ENCODE measurements at regions not wholly inside any gene's neighbourhood (a gene's known extent, or its start where the extent isn't known, plus 50 kb on each side); places are given as distances from the start of the nearest gene placed in this dataset.
A peak's percentile ranks its signal among the peaks of the same experiment; 100 is the strongest.
"Not testable (repeated sequence)": the region's sequence is repeated elsewhere in the genome, so short reads cannot be mapped to it uniquely, and the experiment has no call there.

DNA sequence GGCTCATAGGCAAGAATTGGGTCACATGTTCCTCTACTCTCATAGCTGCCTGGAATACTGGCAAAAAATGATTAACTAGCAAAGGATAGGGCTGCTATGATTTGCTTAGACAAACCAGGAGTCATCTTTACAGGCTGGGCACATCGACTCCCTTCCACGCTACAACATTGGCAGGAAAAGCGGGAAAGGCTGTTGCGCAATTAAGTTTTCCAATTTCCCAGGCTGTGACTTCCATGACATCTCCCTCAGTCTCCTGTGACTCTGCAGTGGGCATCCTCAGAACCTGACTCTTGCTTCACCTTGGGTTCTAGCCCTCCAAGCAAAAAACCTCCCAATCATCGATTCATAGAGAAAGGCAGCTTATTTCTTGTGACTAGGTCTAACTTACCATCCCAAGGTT, 184.5 kb upstream of the E2F7 start:
- DNase-seq = no peak

DNA sequence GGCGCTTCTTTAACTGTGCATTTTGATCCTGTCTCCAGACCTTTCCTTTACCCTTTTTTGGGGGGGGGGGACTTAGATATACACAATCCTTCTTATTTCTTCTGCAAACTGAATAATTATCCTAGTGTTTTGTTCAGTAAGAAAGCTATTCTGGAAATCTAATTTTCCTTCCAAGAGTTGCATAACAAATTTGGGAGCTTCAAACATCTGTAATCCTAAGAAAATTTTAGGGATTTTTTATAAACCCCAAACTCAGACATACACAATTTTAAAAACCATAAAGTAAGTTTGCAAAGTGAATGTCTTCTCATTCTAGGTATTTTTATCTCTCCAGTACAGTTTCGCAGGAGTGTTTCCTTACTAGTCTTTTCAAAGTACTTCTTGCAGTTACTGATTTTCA, 182.7 kb upstream of the E2F7 start:
- no peak for DNase-seq

DNA sequence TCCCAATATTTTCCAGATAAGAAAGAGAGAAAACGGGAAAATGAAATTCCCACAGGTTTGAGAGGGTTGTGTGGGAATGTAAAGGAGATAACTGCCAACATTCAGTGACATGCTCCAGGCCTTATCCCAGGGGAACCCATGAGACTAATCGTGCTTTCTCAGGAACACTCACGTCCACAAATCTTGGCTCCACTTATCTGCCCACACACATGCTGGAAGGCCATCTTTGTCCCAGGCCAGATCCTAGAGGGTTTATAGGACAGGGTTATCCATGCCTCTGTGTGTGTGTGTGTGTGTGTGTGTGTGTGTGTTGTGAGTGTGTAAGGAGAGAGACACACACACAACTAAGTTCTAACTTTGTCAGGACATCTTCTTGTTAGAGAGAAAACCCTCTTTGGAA, 182.2 kb upstream of the E2F7 start:
- DNase-seq = no peak

DNA sequence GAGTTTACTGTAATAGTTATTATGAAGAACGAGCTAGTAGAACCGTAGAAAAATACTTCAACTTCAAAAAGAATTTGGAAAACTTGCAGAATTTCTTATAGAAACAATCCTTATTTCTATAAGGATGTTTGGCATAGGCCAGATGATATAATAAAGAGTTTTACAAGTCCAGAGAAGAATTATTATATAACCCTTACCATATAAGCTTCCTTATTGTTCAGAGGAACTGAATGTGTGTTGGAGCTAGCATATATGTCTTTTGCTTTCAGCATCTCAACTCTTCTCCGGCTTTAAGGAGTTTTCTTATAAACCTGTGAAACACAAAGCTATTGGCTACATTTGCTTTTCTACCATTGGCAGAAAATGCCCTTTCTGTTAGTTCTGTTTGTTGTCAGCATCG, 178.0 kb upstream of the E2F7 start:
- no peak for DNase-seq

DNA sequence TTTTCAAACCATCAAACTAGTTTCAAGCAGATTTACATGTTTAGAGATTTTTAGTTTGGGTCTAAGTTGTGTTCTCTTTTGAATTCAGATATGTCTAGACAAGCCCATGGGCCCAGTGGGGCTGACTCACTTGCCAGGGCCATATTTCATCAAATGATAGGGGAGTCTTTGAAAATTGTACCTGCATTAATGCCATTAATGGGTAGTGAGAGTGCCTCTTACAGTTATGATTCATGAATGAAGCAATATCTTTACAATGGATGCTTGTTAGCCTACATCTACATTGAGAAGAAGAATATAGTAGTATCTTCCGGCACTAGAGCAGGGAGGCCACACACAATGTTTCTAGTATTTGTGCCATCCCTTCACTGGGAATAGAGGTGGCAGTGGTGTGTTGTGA, 174.2 kb upstream of the E2F7 start:
- no peak for DNase-seq

DNA sequence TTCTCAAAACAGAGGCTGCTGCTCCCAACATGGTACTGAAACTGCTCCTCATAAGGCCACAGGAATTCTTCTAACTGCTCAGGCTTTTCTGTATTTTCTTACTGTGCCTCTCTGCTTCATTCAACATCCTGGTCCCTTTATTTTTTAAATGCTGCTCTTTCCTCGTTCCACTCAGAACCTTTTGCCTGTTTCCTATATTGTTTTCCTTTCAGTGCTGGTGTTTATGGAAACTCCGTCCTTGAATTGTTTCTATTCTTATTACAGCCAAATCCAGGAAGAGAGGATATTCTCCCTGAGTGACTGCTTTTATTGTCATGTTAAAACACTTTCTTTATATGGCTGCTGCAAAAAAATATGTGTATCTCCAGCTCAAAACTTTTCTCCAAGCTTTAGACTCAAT, 173.0 kb upstream of the E2F7 start:
- no peak for DNase-seq

DNA sequence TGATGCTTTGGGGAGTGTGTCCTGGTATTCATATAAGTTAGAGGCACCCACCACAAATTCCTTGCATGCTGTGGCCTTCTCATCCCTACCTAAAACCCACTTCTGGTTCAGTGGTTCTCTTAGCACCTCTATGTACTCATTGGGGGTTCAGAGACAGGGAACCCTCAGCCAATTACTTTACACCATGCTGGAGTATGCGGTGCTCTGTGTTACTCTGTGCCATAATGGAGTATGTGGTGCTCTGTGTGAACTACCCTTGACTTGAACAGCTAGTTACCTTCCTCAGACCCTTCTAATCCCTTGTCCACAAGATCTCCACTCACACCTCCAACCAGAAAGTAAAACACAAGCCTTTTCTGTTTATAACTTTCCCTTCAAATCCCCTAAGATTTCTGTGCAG, 172.5 kb upstream of the E2F7 start:
- DNase-seq = no peak

DNA sequence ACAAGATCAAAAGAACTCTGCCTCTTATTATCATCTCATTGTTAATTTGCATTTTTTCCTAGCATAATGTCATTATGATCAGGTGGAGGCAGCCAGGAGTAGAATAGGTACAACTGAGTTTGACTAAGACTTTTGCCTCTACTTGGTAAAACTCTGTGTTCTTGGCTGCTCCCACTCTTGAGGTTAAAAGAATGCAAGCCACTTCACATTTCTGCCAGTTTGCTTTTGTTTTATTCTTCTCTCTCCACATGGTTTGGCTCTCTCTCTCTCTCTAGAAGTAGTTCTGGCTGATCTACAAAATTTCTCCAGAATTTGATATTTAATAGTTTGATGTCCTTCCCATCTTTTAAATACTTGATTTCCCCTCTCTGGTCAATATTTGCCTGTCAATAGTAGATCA, 170.7 kb upstream of the E2F7 start:
- DNase-seq = no peak

DNA sequence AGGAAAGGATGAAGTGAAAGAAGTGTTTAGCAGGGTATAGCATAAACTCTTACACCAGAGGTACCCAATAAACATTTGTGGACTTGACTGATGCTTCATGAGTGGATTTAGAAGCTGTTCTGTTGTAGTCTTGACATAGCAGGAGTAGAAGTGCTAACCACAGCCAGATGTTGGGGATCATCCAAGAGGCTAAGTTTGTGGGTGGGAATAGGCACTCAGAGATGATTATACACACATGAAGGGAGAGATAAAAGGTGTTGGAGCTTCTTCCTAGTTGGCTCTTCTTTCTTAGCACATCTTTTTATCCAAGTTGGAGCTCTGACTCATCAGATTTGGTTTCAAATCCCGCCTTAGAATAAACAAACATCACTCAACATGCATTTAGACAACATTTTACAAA, 166.7 kb upstream of the E2F7 start:
- DNase-seq = no peak

DNA sequence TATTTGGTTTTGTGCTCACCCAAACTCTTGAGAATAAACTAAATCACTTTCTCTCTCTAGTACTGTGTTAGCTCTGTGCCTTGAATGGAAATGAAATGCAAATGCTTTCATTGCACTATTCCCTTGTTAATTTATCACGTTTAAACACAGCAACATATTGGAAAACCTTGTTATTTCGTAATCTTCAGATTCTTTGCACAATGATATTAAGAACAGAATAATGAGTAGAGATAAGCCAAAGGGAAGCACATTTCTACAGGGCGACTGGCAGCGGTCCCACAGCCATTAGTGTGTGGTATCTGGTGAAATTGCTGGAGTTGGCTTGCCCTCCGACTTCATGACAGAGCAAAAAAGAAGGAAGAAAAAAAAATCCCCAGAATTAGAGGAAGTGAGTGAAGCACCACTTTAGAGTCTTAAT, 166.1 kb upstream of the E2F7 start:
- no peak for DNase-seq

DNA sequence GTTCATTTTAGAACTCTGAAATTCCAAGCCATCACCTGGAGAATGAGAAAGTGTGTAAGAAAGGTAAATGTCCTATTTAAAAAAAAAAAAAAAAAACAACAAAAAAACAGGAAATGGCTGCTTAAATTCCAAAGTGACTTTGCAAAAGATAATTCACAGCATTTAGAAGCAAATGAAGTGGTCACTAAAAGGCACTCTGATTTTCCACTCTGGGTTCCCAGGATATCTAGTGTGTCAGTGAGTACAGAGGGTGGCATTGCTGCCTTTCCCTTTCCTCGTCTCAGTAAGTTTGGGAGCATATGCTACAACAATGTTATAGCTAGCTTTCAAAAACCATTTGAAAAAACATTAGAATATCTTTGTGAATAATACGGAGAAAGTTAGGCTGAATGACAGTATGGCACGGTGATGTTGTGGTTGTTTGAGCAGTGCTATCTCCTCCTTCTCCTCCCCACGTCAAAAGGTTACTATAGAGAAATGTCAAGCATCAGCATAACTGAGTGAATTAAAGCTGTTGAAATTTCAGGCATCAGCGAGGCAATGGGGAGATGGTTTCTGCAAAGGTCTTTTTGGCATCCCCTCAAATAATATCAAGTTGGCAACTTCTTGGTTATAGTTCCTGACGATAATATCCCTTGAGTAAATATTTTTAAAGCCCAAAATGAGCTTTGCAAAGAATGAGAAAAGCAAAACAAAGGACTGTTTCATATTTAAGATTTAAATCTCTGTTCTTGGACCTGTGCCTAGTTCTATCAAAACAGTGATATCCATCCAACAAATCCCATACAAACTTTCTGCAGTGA, 164.5 kb upstream of the E2F7 start:
- DNase-seq = no peak

DNA sequence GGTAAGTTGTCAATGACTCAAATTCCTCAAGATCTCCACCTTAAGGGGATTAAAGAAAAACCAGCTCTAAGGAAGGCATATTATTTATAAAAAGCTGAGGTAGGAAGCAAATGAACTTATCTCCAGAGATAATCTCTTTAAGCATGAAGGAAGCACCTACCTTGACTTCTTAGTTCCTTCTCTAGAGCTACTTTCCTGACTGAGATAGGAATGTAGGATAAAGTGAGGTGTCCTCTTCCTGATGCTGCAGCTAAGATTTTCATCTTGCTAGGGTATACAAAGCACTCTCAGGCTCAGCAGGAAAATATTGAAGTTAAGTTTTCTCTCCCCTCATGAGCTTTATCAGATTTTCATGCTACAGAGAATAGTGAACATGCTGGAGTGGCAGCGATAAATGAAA, 163.0 kb upstream of the E2F7 start:
- DNase-seq = no peak

DNA sequence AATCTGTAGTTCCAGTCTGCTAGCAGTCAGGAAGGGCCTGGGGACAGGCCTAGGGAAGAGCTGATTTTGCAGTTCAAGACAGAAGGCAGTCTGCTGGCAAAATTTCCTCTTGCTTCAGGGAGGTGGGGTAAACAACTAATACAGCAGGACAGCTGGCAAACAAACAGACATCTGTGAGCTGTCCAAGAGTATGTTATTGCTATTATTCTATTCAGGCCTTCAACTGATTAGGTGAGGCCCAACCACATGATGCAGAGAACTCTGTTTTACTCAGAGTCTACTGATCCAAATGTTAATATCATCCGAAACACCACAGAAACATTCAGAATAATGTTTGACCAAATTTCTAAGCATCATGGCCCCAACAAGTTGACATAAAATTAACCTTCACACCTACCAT, 161.0 kb upstream of the E2F7 start:
- DNase-seq = peak; percentile 9

DNA sequence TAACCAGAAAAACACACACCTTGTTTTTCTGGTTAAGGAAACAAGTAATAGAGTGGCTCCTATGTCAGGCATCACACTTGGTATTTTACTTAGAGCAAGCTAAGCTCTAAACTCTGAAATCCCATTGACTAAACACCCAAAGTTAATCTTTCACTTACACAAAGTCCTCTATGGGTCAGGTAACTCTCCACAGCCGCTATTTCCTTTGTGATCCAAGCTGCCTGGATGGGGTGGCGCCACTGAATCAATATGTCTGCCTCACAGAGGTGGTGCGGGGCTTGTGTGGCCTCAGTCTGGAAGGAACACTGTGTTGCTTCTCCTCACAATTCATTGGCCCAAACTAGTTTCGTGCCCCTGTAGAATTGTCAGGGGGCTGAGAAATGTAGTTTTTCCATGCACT, 160.0 kb upstream of the E2F7 start:
- no peak for DNase-seq

DNA sequence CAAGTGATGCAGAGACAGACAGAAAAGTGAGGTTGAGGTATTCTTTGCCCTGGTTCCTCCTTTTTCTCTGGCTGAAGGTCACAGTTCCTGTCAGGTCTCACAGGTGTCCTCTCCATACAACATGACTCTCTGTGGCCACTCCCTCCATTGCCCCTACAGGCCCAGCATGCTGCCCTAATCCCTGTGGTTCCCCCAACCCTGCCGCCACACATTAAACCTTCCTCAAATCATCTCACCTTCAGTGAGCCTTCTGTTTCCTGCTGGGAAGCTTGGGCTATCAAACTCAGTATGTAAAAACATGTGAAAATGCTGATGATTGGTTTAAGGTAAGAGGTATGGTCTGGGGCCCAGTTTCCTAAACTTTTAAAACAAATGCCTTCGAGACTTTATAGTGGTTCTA, 159.0 kb upstream of the E2F7 start:
- no peak for DNase-seq

DNA sequence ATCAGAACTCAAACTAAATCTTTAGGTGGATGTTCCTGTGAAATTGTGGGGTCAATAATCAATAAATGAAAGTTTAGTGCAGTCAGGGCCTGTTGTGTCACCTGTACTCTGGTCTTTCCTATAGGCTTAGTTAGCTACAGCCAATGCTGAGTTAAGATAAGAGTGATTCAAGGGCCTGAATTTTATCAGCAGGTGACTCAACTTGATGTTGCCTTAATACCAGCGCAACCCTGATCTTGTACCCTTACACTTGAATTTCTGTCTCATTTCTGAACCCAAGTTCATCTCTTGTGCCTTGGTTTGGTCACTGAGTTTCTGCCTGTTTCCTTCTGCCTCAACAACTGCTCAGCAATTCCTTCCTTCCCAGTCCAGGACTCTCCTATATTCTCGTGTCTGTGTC, 157.0 kb upstream of the E2F7 start:
- no peak for DNase-seq

DNA sequence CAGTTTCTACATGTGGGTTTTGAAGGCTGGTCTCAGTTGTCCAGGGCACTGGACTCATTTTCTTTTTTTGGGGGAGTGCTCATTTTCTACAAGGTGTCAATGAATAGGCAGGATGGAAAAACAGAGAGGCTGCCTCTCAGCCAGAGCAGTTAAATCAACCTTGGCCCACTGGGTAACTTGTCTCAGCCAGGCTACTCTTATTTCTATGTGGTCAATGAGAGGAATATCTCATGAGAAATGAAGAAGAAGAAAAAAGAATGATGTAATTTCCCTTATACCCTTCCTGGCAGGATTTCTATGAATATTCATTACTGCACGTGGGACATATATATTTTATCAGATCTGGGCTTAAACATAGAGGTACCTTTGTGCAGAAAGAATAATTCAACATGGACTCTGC, 155.2 kb upstream of the E2F7 start:
- no peak for DNase-seq

DNA sequence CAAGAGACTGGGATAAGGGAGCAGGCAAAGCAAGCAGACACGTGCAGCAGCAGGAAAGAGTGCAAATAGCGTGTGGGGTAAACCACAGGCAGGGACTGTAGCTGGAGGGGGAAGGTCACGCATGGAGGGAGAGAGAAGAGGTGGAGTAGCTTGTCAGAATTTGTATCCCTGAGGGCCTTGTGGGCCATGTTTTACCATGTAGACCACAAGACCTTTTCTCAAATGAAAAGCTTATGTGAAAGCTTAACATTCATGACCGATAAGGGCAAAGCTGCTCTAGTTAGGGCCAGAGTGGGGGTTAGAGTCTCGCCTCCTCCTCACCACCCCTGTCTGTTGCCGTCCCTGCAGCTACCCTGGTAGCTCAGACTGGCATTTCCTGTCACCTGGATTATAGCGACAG, 152.9 kb upstream of the E2F7 start:
- no peak for DNase-seq

DNA sequence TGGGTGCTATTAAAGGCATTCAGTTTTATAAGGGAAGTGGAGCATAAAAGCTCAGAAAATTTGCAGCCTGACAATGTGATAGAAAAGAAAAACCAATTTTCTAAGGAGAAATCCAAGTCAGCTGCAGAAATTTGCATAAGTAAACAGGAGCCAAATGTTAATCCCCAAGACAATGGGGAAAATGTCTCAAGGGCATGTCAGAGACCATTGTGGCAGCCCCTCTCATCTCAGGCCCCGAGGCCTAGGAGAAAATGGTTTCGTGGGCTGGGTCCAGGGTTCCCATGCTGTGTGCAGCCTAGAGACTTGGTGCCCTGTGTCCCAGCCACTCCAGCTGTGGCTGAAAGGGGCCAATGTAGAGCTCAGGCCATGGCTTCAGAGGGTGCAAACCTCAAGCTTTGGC, 150.8 kb upstream of the E2F7 start:
- not testable (repeated sequence) for DNase-seq

DNA sequence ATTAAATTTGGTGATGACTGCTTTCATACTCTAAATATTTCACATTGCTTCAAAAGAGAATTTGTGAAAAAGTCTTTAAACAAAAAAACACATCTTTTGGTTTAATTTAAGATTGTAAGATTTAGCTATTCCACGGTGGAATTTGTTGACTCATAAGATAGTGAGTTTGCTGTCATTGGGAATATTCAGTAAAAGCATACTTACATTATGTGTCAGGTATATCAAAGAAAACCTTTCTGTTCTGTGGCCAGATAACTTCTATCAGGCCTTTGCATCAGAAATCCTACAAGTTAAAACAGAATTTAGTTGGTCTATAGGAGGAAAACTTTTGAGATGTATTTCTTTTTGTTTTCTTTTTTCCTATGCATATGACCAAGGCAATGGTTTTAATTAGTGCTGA, 148.8 kb upstream of the E2F7 start:
- no peak for DNase-seq

DNA sequence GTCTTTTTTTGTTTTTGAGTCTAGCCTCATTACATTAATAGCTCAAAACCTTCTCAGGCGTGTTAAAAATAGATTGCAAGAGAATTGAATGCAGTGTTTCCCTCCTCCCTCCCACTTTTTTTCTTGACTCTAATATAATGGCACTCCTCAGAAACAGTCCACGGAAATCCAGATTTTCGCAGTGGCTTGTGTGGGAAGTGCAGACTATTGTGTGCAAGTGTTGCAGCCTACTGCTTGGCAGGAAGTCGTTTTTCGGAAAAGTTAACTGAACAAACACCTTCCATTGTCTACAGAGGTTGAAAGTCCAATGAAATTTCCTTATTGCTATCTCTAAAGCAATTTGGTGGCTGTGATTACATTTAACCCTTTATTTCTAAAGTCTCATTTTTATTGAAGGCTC, 147.9 kb upstream of the E2F7 start:
- no peak for DNase-seq

DNA sequence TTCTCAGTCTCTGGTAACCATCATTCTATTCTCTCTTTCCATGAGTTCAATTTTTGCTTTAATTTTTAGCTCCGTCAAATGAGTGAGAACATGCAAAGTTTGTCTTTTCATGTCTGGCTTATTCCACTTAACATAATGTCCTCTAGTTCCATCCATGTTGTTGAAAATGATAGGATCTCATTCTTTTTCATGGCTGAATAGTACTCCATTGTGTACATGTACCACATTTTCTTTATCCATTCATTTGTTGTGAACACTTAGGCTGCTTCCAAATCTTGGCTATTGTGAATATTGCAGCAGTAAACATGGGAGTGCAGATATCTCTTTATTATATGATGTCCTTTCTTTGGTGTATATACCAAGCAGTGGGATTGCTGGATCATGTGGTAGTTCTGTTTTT, 145.4 kb upstream of the E2F7 start:
- DNase-seq = no peak

DNA sequence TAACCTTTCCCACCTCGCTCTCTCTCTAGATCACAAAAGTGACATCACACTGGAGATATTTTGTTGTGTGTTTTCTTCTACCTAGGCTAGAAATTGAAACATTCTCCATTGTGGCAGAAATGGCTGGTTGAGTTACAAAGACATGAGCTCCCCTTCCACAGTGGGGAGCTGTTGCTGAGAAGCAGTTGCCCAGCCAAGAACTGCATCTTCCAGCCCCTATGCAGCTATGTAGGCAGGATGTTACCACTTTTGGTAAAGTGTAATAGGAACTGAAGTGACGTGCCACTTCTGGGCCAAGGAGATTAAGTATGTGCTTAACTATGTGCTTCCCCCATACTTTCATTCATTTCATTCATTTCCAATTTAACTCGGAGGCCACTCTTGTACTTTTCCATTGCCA, 138.7 kb upstream of the E2F7 start:
- DNase-seq = no peak

DNA sequence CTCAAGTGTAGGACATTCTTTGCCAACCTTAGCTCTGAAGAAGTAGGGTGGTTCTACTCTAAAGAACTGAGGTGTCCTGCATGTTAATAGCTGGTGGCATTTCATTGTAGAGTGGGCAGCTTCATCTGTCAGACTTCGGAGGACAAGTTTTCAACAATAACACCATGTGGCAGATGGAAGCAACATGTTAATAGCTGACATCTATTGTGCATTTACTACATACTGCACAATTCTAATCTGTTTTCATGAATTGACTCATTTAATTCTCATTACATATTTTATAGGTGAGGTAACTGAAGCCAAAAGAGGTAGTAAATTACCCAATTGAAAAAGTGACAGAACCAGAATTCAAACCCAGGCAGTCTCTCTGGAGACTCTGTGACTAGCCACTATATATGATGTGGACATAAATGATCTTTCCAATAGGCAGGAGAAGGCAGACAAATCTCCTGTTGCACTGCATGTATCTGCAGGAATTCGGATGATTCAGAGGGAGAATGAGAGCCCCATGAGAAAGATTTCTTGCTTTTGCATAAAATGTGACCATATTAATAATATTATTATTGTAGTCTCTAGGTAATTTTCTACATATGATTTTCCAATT, 137.2 kb upstream of the E2F7 start:
- no peak for DNase-seq

DNA sequence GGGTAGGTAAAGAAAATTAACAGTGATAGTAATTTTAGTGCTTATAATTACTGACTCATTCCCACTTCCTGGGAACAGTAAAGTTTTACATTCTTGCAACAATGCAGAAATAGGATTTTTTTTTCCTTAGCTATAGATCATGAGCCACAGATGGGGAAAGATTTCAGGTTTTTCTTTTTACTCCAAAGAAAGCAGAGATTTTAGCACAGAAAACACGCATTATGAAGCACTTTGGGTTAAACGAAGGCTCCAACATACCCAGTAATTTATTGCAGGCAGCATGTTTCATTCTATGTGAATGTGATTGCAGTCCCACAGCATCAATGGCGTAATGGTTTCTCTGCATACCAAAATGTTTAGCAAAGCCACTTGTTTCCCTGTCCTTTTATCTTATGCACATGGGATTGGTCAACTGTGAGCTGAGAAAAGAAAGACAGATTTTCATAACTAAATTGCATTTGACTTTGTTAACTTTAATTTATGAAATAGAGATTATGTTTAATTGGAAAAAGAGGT, 124.6 kb upstream of the E2F7 start:
- no peak for DNase-seq
